Caco-2 (cell line): ENCODE measurements at regions not wholly inside any gene's neighbourhood (a gene's known extent, or its start where the extent isn't known, plus 50 kb on each side); places are given as distances from the start of the nearest gene placed in this dataset.

Source experiments
- BruUV-seq: library from RNA; stranded (reverse); fragments of 400-500 nt; replicated peaks from 2 replicates; lab custom pipeline; 2021; lab: Mats Ljungman, UMichigan
- CTCF ChIA-PET: fragments of 300-600 bp; sonication (Branson Sonifier 250); formaldehyde crosslinking; loops from one replicate; lab custom pipeline; 2022; ENCODE audit warnings: antibody characterized with exemption; lab: Charles Lee
- POLR2A ChIA-PET: fragments of 300-600 bp; sonication (Branson Sonifier 250); formaldehyde crosslinking; loops from one replicate; lab custom pipeline; 2022; ENCODE audit warnings: antibody characterized with exemption; lab: Charles Lee
- DNase-seq, 2 experiments: peaks; one replicate each; pipeline versions ENCODE4 v3.0.0 to v3.0.0-alpha.2; 2020 to 2022
- H3K27me3 ChIP-seq: replicated peaks from 2 replicates; pipeline ENCODE4 v1.6.0; 2011; ENCODE audit warnings: low read length; ENCODE audit not compliant: control insufficient read depth, insufficient read depth
- H3K36me3 ChIP-seq: 2 replicates; pipeline ENCODE4 v1.5.1; 2011; ENCODE audit warnings: low read length; ENCODE audit not compliant: control insufficient read depth, insufficient read depth
- H3K4me1 ChIP-seq: fragments of 250-450 bp; sonication (Bioruptor Pico); 2 replicates; pipeline ENCODE4 v1.5.1; 2020; ENCODE audit warnings: mild to moderate bottlenecking
- H3K4me3 ChIP-seq: 2 replicates; pipeline ENCODE4 v1.5.1; 2011; ENCODE audit warnings: low read depth, mild to moderate bottlenecking, control low read depth, low read length
- H3K9me3 ChIP-seq: fragments of 250-450 bp; sonication (Bioruptor Pico); 2 replicates; pipeline ENCODE4 v1.5.1; 2020; ENCODE audit warnings: mild to moderate bottlenecking, moderate library complexity
- H3K27ac Mint-ChIP-seq: one replicate; pipeline ENCODE4 v1.8.0; 2022; ENCODE audit warnings: mixed read lengths; ENCODE audit not compliant: unreplicated experiment
- H3K27me3 Mint-ChIP-seq: one replicate; pipeline ENCODE4 v1.8.0; 2022; ENCODE audit warnings: mixed read lengths; ENCODE audit not compliant: insufficient read depth, unreplicated experiment
- H3K36me3 Mint-ChIP-seq: one replicate; pipeline ENCODE4 v1.8.0; 2022; ENCODE audit warnings: mild to moderate bottlenecking, mixed read lengths; ENCODE audit not compliant: insufficient read depth, unreplicated experiment
- H3K4me1 Mint-ChIP-seq: one replicate; pipeline ENCODE4 v1.8.0; 2022; ENCODE audit warnings: low read depth, mixed read lengths; ENCODE audit not compliant: unreplicated experiment
- H3K4me3 Mint-ChIP-seq: one replicate; pipeline ENCODE4 v1.8.0; 2022; ENCODE audit warnings: mild to moderate bottlenecking, moderate library complexity, mixed read lengths; ENCODE audit not compliant: unreplicated experiment
- H3K9me3 Mint-ChIP-seq: one replicate; pipeline ENCODE4 v1.8.0; 2022; ENCODE audit warnings: mixed read lengths; ENCODE audit not compliant: unreplicated experiment
- CTCF ChIP-seq, 2 experiments: fragments of 200-600 bp in 1 of 2; IDR thresholded peaks; 1 replicate in 1 of 2; 2 replicates in 1 of 2; pipeline versions ENCODE4 v1.5.1 to v1.8.0; 2011 to 2022; ENCODE audit warnings: antibody characterized with exemption in 1 of 2, control low read depth in 1 of 2, inconsistent platforms in 1 of 2, low read depth in 1 of 2, low read length in 1 of 2, mild to moderate bottlenecking in 1 of 2, moderate library complexity in 1 of 2; ENCODE audit not compliant: insufficient read depth in 1 of 2, severe bottlenecking in 1 of 2, unreplicated experiment in 1 of 2
- intact Hi-C: fragments of 100-400 bp; cut with micrococcal nuclease; formaldehyde crosslinking; loops from one replicate; pipeline ENCODE4 v1.10.0; 2022; ENCODE audit not compliant: unreplicated experiment

GRCh38 chr13:55493297-55493696 lies 1647.4 kb upstream of the PRR20A start:
- ChIA-PET CTCF (no interaction called here), POLR2A (no interaction called here)
- Mint-ChIP-seq H3K4me3 (no peak overlapping the region), H3K27ac (no peak overlapping the region), H3K27me3 (no peaks in the 10 kb centered on the region), H3K9me3 (no peaks in the 10 kb centered on the region), H3K4me1 (no peaks in the 10 kb centered on the region), H3K36me3 (no peaks in the 10 kb centered on the region)
- DNase-seq, result no peak
- no TSS peak for BruUV-seq
- TF ChIP-seq CTCF (IDR thresholded peaks at IDR 0.05; ENCODE audit: insufficient read depth in 1 of 2, low read depth in 1 of 2, low read length in 1 of 2, severe bottlenecking in 1 of 2, unreplicated experiment in 1 of 2), result no peak
- intact Hi-C loops, result no loop called here
- no peaks in the 10 kb centered on the region for H3K27me3 ChIP-seq
- H3K4me3 ChIP-seq, result no peak overlapping the region
- no peaks in the 10 kb centered on the region for H3K4me1 ChIP-seq
- no peaks in the 10 kb centered on the region for H3K9me3 ChIP-seq
- no peaks in the 10 kb centered on the region for H3K36me3 ChIP-seq

GRCh38 chr13:55497486-55497885 lies 1643.2 kb upstream of the PRR20A start:
- no TSS peak for BruUV-seq
- Mint-ChIP-seq H3K4me3 (no peak overlapping the region), H3K36me3 (no peaks in the 10 kb centered on the region), H3K9me3 (no peaks in the 10 kb centered on the region), H3K27ac (no peak overlapping the region), H3K27me3 (peaks cover 2% of the 10 kb centered on the region), H3K4me1 (no peaks in the 10 kb centered on the region)
- CTCF ChIA-PET, result no interaction called here
- no peak for DNase-seq
- POLR2A ChIA-PET, result no interaction called here
- H3K27me3 ChIP-seq, result no peaks in the 10 kb centered on the region
- no peak for TF ChIP-seq CTCF (IDR thresholded peaks at IDR 0.05; ENCODE audit: insufficient read depth in 1 of 2, low read depth in 1 of 2, low read length in 1 of 2, severe bottlenecking in 1 of 2, unreplicated experiment in 1 of 2)
- no peaks in the 10 kb centered on the region for H3K9me3 ChIP-seq
- no peaks in the 10 kb centered on the region for H3K36me3 ChIP-seq
- no peak overlapping the region for H3K4me3 ChIP-seq
- intact Hi-C loops, result no loop called here
- no peaks in the 10 kb centered on the region for H3K4me1 ChIP-seq

DNA sequence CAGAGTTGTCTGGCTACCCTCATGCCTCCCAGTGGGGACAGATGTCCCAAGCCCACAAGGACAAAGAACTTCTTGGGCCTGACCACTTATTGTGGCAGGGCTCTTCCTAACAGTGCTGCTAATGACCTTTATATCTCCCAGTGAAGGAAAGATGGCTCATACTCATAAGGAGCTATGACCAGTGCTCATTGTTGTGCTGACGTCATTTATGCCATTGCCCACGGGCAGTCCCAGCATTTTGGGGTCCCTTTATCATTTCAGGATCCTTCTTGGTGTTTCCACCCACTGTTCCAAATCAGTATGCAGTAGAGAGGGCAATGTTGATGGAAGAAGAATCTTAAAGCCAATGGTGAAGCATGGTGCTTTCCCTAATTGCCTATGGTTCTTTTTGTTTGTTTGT lies 1640.0 kb upstream of the PRR20A start:
- H3K27me3 ChIP-seq, result no peaks in the 10 kb centered on the region
- no peak overlapping the region for H3K4me3 Mint-ChIP-seq
- H3K4me1 ChIP-seq, result no peaks in the 10 kb centered on the region
- BruUV-seq, result no TSS peak
- H3K36me3 ChIP-seq, result no peaks in the 10 kb centered on the region
- CTCF ChIA-PET, result no interaction called here
- no peak overlapping the region for H3K4me3 ChIP-seq
- H3K27me3 Mint-ChIP-seq, result peaks cover 2% of the 10 kb centered on the region
- no peak overlapping the region for H3K27ac Mint-ChIP-seq
- no peak for TF ChIP-seq CTCF (IDR thresholded peaks at IDR 0.05; ENCODE audit: insufficient read depth in 1 of 2, low read depth in 1 of 2, low read length in 1 of 2, severe bottlenecking in 1 of 2, unreplicated experiment in 1 of 2)
- H3K4me1 Mint-ChIP-seq, result no peaks in the 10 kb centered on the region
- no peaks in the 10 kb centered on the region for H3K9me3 Mint-ChIP-seq
- intact Hi-C loops, result no loop called here
- POLR2A ChIA-PET, result no interaction called here
- H3K36me3 Mint-ChIP-seq, result no peaks in the 10 kb centered on the region
- H3K9me3 ChIP-seq, result no peaks in the 10 kb centered on the region; the same call in 1 of the 2 replicates
- DNase-seq, result no peak
